HG03439 (cell line): ENCODE measurements at regions not wholly inside any gene's neighbourhood (a gene's known extent, or its start where the extent isn't known, plus 50 kb on each side); places are given as distances from the start of the nearest gene placed in this dataset.
"Not testable (repeated sequence)": the region's sequence is repeated elsewhere in the genome, so short reads cannot be mapped to it uniquely, and the experiment has no call there.

Experiments used
- ATAC-seq: cut with Tn5 transposase; IDR thresholded peaks from one replicate; pipeline ENCODE4 v1.9.1; 2021; ENCODE audit warnings: mild to moderate bottlenecking, moderate library complexity; ENCODE audit not compliant: unreplicated experiment

DNA sequence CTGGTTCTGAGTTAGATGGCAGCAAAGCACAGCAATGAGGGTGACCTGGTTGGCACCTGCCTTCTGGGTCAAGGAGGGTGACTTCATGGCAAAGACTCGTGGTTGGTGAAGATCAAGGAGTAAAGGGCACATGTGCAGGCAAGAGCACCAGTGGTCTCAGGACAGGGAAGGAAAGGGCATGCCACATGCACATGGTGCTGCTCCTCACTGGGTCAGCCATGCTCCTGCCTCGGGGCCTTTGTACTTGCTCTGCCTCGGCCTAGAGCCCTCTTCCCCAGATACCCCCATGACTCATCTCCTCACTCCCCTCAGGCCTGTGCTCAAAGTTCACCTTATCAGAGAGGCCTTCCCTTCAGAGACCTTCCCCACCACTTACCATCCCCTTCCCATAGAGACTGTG is 106.7 kb upstream of the KDM7A start:
- no peak for ATAC-seq

DNA sequence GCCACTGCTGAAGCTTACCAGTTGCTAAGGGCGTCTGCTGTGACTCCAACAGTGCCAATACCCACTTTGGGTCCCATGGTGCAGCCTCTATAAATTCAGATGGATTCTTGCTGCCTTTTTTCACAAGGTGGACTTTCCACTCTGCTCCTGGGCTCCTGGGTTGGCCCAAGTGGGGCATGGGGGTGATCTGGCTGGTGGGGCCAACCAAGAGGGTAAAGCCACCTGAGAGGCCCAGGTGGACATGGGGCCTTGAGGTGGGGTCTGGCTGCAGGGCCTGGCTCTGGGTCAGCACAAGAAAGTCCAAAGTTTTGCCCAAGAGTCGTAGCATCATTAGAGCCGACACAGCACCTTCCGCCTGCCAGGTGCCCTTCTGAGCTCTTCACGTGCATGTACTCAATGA is 105.2 kb upstream of the KDM7A start:
- ATAC-seq = no peak

DNA sequence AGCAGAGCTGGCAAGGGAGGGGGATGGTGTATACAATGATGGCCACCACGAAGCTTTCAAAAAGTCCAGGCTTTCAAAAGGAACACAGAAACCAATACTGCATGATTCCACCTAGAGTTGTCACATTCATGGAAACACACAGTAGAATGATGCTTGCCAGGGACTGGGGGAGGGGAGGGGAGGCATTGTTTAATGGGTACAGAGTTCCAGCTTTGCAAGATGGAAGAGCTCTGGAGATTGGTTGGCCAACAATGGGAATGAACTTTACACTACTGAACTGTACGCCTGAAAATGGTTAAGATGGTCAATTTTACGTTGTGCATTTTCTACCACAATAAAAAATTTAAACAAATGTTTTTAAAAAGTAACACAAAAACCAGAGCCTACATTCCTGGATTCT is 104.5 kb upstream of the KDM7A start:
- ATAC-seq = no peak

DNA sequence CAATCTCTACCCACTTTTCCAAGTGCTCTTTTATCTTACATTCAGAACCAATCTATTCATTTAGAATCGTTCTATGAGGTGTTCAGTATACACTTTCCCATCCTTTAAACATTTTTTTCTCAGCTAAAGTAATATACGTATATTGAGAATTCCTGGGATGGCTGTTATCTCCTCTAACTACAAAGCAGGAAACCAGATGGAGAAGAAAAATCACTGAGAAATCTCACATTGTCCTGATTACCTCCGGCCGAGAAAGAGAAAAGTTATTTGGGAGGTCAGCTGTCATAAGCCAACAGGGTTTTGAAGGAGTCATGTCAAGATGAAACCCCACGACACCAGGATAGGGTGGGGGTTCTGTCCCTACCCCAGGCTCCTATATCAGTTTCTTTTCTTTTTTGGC is 99.2 kb upstream of the KDM7A start:
- ATAC-seq = no peak

DNA sequence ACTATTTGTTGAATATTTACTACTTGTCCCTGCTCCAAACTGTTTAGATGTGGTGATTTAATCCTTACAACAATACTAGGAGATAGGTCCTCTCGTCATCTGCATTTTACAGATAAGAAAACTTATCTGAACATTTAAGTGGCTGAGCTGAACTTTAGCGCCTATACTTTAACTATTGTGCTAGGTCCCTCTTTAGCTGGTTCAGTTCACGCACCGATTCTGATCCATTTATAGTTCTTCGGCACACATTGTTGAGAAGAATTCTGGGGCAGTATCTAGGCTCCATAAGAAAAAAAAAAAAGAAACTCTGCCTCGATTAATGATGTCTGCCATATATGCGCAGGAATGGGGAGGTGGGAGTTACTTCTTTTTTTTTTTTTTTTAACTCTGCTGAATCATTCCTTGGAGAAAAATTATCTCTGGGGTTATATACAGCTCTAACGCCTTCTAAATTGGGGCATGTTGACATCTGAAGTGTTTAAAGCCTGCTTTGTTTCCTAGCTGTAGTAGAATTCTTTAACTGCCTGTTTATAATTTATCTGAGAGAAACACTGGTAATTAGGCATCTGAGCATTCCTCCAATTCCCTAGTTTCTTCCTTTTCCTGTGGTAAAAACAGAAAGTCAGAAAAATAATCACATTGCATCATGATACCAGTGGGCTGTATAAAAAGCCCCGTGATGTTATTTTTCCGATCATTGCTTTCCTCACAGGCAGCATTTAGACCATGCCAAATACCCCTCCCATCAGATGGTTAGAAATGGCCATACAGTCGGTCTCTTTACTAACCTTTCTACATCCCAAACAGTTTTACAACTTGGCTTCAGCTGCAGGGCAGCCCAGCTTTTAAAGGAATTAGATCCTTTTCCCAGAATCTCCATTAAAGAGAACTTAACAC is 98.5 kb upstream of the KDM7A start:
- no peak for ATAC-seq

DNA sequence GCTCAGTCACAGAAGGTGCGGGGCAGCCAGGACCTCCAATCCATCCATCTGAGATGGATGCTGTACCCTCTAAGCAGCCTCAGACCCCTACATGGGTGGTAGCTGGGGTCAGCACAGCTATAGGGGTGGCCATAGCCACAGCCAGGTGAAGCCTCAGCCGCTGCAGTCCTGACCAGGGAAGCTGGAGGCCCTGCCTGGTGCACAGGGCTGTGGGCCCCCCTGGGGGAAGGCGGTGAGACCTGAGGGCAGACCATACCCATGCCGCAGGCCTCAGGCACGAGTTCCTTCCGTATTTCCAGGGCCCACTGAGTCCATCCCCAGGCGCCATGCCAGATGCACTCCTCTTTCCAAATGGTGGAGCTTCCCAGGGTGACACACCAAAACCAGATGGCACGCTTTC is 96.6 kb upstream of the KDM7A start:
- no peak for ATAC-seq

DNA sequence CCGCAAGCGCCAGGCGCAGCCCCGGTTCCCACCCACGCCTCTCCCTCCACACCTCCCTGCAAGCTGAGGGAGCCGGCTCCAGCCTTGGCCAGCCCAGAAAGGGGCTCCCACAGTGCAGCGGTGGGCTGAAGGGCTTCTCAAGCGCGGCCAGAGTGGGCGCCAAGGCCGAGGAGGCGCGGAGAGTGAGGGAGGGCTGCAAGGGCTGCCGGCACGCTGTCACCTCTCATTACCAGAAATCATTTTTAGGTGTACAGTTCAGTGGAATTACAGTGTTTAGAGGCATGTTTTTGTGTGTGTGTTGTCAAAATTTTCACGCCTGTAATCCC is 94.8 kb upstream of the KDM7A start:
- not testable (repeated sequence) for ATAC-seq

DNA sequence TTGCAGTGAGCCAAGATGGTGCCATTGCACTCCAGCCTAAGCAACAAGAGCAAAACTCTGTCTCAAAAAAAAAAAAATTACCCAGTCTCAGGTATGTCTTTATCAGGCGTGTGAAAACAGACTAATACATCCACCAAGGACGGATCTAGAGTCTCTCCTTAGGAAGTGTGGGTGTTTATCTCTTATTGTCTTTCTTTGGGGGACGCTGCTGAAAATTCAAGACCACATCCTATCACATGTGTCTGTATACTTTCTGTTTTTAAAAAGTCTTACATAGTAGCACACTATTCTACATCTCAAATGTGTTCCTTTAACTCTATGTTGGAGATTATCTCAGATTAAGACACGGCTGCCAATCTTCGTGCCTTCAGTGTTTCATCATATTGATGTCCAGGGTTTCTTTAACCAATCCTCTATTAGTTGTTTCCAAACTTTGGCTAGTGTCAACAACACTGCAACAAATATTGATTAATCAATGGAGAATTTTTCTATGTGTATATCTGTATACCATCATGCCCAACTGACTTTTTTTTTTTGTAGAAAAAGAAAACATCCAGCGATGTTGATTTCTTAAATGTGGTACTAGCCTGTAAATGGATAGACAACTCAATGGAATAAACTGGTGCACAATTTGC is 92.3 kb upstream of the KDM7A start:
- no peak for ATAC-seq

DNA sequence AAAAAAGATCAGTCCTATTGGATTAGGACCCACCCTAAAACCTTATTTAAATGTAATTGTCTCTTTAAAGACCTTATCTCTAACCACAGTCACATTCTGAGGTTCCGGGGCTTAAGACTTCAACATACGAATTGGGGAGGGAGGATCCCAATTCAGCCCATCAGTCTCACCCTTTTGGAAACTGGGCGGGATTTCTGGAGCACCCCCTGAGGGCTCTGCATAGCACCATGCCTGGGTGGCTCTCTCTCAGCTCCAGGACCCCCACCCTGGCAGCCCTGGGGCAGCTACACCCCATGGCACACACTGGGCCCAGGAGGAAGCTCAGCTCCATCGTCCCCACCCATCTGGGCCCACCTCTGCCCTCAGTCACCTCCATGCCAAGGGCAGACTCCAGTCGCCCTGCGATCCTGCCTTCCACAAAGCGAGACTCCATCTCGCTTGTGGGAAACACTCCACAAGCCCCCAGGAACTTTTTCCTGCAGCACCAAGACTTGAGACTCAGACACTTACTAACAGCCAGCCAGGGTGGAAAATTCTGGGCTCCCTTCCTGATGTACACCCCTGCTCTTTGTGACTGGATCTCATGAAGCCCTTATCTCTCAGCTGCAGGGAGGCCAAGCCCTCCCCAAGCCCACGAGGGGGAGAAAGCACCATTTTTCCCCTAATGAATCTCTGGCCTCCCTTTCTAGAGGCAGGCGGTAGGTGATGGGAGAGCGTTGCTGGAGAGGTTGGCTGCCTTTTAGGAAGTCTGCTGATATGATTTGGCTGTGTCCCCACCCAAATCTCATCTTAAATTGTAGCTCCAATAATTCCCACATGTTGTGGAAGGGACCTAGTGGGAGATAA is 90.8 kb upstream of the KDM7A start:
- no peak for ATAC-seq

DNA sequence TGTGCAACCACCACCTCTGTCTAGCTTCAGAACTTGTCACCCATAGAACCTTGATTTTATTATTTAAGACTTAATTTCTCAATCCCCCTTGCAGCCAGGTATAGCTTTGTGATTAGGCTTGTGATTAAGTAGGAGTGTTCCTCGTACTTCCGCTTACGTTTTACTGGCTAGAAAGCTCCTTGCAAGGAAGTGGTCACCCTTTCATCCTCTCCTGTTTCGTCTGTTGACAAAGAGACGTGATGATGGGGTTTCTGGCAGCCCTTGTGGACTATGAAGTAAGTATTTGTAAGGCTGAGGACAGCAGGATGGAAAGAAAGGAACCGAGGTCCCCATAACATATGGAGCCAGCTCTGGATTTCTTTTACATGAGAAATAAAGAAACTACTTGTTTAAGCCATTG is 86.5 kb upstream of the KDM7A start:
- no peak for ATAC-seq

DNA sequence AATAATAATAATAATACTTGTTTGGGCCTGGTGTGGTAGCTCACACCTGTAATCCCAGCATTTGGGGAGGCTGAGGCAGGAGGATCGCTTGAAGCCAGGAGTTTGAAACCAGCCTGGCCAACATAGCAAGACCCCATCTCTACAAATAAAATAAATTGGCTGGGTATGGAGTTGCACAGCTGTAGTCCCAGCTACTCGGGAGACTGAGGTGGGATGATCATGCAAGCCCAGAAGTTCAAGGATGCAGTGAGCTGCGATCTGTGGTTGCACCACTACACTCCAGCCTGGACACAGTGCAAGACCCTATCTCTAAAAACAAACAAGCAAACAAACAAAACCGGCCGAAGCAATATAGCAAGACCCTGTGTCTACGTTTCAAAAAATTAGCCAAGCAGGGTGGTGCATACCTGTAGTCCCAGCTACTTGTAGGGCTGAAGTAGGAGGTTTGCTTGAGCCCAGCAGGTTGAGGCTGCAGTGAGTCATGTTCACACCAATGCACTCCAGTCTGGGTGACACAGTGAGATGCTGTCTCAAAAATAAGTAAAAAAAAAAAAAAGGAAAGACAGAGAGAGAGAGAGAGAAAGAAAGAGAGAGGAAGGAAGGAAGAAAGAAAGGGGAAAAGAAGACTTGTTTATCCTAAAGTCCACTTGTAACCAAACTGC is 85.6 kb upstream of the KDM7A start:
- no peak for ATAC-seq

DNA sequence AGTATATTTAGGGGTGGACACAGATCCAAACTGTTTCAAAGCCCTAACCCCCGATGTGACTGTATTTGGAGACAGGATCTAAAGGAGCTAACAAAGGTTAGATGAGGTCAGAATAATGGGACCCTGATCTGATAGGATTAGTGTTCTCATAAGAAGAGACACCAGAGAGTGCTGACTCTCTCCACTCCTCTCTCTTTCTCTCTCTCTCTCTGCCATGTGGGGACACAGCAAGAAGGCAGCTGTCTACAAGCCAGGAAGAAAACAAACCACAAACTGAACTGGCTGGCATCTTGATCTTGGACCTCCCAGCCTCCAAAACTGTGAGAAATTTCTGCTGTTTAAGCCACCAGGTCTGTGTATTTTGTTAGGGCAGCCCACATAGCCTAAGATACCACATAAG is 84.7 kb upstream of the KDM7A start:
- no peak for ATAC-seq

DNA sequence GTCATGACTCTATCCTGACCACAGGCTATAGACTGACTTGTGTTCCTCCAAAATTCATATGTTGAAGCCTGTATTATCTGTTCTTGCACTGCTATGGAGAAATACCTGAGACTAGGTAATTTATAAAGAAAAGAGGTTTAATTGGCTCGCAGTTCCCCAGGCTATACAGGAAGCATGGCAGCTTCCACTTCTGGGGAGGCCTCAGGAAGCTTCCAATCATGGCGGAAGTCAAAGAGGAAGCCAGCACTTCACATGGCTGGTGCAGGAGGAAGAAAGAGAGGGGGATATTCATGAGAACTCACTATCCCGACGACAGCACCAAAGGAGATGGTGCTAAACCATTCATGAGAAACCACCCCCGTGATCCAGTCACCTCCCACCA is 84.3 kb upstream of the KDM7A start:
- ATAC-seq = no peak

DNA sequence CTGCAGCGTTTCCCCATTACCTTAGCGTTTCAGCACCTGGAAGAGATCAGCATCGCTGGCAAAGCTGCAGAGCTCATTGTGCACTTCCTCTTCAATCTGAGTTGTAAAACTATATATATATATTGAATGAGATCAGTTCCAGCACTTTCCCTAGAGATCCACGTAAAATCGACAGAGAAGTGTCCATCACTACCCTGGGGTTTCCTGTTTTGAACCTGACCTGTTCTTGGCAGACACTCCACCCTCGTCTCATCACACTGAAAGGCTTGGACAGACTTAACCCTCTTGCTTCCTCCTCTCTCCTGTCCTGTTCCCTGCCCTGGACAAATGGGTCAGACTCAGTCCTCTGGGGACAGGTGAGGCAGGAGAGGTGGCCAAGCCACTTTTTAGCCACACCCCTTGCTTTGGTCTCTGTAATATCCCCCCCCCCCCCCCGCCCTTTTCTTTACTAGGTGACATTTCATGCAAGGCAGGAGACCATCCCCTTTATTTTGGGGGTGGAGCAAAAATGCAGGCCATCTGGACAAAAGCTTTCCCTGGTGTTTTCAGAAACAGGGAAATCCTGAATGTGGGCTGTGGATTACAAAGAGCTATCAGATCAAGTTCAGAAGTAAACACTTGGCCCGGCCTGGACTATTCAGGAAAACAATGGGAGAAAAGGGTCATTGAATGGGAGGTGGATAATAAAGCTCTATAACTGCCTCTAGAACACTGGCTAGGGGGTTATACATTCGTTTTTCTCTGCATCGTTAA is 83.7 kb upstream of the KDM7A start:
- no peak for ATAC-seq

DNA sequence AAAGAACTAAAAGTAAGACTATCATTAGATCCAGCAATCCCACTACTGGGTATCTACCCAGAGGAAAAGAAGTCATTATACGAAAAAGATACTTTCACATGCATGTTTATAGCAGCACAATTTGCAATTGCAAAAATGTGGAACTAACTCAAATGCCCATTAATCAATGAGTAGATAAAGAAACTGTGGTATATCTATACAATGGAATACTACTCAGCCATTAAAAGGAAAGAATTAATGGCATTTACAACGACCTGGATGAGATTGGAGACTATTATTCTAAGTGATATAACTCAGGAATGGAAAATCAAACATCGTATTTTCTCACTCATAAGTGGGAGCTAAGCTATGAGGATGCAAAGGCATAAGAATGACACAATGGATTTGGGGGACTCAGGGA is 80.5 kb upstream of the KDM7A start:
- not testable (repeated sequence) for ATAC-seq

DNA sequence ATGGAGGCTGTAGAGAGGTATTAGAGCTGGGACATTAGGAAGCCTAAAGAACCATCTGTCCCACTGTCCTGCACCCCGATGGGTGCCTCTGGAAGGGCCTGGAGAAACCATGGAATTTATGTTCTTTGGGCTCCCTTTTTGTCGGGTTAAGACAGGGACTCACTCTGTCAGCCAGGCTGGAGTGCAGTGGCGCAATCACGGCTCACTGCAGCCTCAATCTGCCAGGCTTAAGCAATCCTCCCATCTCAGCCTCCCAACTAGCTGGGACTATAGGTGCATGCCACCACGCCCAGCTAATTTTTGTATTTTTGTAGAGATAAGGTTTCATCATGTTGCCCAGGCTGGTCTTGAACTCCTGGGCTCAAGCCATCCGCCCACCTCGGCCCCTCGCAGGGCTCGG is 78.2 kb upstream of the KDM7A start:
- not testable (repeated sequence) for ATAC-seq

DNA sequence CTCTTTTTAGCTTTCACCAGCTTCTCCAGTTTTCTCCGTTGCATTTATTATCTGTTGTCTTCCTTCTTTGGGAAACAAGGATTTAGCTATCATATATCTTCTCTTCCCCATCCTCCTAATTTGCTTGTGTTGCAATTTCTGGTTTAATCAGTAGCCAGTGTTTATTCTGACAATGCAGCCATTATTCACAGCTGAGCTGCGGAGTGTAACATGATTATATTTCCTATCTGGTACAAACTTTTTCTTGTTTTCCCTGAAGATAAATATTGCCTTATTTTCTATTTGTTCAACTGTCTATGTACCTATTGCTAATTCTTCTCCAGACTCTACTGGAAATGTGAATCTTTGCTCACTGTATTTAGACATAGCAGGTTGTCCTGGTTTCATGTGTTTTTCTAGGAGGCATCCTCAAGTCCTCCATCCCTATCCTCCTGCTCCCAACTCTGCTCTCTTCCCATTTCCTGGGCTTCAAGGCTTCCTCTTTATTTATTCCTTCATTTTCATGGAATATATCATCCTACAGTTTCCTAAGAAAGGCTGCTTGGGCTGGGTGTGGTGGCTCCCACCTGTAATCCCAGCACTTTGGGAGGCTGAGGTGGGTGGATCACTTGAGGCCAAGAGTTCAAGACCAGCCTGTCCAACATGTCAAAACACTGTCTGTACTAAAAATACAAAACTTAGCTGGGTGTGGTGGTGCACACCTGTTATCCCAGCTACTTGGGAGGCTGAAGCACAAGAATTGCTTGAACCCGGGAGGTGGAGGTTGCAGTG is 72.4 kb upstream of the KDM7A start:
- no peak for ATAC-seq

DNA sequence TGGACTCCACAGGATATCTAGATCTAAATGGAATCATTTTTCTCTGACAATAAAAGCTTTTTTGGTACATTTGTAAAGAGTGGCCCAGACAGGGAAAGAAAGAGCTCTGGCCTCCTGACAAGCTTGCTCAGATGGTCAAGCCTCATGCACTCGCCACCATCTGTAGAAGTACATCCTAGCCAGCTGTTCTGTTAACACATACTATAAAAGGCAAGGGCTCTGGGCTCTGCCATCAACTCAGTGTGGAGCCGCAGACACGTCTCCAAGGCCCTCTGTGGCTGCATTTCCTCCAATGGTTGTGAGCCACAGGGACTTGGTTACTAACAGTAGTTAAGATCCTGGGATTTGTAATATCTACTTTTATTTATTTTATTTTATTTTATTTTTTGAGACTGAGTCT is 70.8 kb upstream of the KDM7A start:
- ATAC-seq = no peak

DNA sequence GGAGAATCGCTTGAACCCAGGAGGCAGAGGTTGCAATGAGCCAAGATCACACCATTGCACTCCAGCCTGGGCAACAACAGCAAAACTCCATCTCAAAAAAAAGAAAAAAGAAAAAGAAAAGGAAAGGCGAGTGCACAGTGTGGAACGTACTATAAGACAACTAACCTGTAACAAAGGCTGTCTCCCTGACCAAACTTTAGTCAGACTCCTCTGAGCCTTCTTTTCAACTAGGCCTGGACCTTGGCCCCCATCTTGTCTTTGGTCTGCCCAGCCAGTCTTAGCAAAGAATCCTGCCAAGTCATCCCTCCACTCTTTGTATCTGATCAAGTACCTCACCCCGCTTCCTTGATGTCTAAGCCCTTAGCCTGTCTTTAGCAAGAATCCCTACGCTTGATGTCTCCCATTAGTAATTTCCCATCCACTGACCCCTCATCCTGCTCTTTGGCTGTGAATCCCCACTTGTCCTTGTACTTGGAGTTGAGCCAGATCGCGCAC is 68.9 kb upstream of the KDM7A start:
- ATAC-seq = no peak
